WERI-Rb-1 (cell line): ENCODE measurements at regions not wholly inside any gene's neighbourhood (a gene's known extent, or its start where the extent isn't known, plus 50 kb on each side); places are given as distances from the start of the nearest gene placed in this dataset.

Experiments used
- DNase-seq: peaks from one replicate; pipeline ENCODE4 v3.0.0-alpha.2; 2020
- H3K27ac ChIP-seq: fragments of 250-450 bp; sonication (Bioruptor Pico); 2 replicates; pipeline ENCODE4 v1.5.1; 2020; ENCODE audit warnings: mild to moderate bottlenecking, moderate library complexity
- H3K27me3 ChIP-seq: fragments of 250-450 bp; sonication (Bioruptor Pico); 2 replicates; pipeline ENCODE4 v1.5.1; 2021; ENCODE audit warnings: mild to moderate bottlenecking, low read depth, moderate library complexity; ENCODE audit not compliant: insufficient read depth, severe bottlenecking
- H3K36me3 ChIP-seq: fragments of 250-450 bp; sonication (Bioruptor Pico); 2 replicates; pipeline ENCODE4 v1.5.1; 2020; ENCODE audit warnings: mild to moderate bottlenecking, moderate library complexity
- H3K4me3 ChIP-seq: 2 replicates; pipeline ENCODE4 v1.5.1; 2011; ENCODE audit warnings: low read depth, mild to moderate bottlenecking, control low read depth, low read length
- H3K9me3 ChIP-seq: fragments of 250-450 bp; sonication (Bioruptor Pico); 2 replicates; pipeline ENCODE4 v1.5.1; 2021; ENCODE audit warnings: mild to moderate bottlenecking, moderate library complexity; ENCODE audit not compliant: severe bottlenecking
- CTCF ChIP-seq: IDR thresholded peaks from 2 replicates; pipeline ENCODE4 v1.5.1; 2011; ENCODE audit warnings: low read depth, mild to moderate bottlenecking, control low read depth, inconsistent platforms, low read length

- TF ChIP-seq CTCF = no peak
- no peaks in the 10 kb centered on the region for H3K27me3 ChIP-seq
- peak; percentile 97 for DNase-seq
- H3K36me3 ChIP-seq = no peaks in the 10 kb centered on the region
- H3K9me3 ChIP-seq = no peaks in the 10 kb centered on the region
- peak overlapping the region; percentile 42 for H3K4me3 ChIP-seq
- peak overlapping the region; percentile 90 for H3K27ac ChIP-seq
Observed at GRCh38 chr11:95337175-95337957, 106.4 kb upstream of the SESN3 start.

GRCh38 chr11:95335989-95336388 lies 105.0 kb upstream of the SESN3 start:
- Histone ChIP-seq H3K4me3 (no peak overlapping the region), H3K27ac (peak overlapping the region; percentile 90), H3K36me3 (no peaks in the 10 kb centered on the region), H3K9me3 (no peaks in the 10 kb centered on the region), H3K27me3 (no peaks in the 10 kb centered on the region)
- DNase-seq = no peak
- TF ChIP-seq CTCF = no peak

- Histone ChIP-seq H3K27ac (no peak overlapping the region), H3K9me3 (no peaks in the 10 kb centered on the region), H3K36me3 (no peaks in the 10 kb centered on the region; the same call in 1 of the 2 replicates), H3K27me3 (no peaks in the 10 kb centered on the region), H3K4me3 (no peak overlapping the region)
- TF ChIP-seq CTCF = no peak
- no peak for DNase-seq
Observed at GRCh38 chr11:95331161-95331560, 100.2 kb upstream of the SESN3 start.

- no peaks in the 10 kb centered on the region; the same call in 1 of the 2 replicates for H3K36me3 ChIP-seq
- TF ChIP-seq CTCF = no peak
- no peak overlapping the region for H3K4me3 ChIP-seq
- H3K27me3 ChIP-seq = no peaks in the 10 kb centered on the region
- H3K9me3 ChIP-seq = no peaks in the 10 kb centered on the region
- H3K27ac ChIP-seq = no peak overlapping the region
- no peak for DNase-seq
Observed at GRCh38 chr11:95330302-95330701, 99.3 kb upstream of the SESN3 start.

- H3K9me3 ChIP-seq = no peaks in the 10 kb centered on the region
- H3K36me3 ChIP-seq = no peaks in the 10 kb centered on the region; the same call in 1 of the 2 replicates
- TF ChIP-seq CTCF = no peak
- no peak overlapping the region for H3K4me3 ChIP-seq
- H3K27me3 ChIP-seq = no peaks in the 10 kb centered on the region
- no peak for DNase-seq
- no peak overlapping the region for H3K27ac ChIP-seq
Observed at GRCh38 chr11:95327273-95327948, 96.4 kb upstream of the SESN3 start.
